Nephron progenitor cell (in vitro differentiated cells): ENCODE measurements at regions not wholly inside any gene's neighbourhood (a gene's known extent, or its start where the extent isn't known, plus 50 kb on each side); places are given as distances from the start of the nearest gene placed in this dataset.

ENCODE experiments used
- DNase-seq: peaks from one replicate; pipeline ENCODE4 v3.0.0; 2021
- H3K27ac Mint-ChIP-seq: 2 replicates; pipeline ENCODE4 v1.8.0; 2021; ENCODE audit warnings: mild to moderate bottlenecking, moderate library complexity, mixed read lengths
- H3K27me3 Mint-ChIP-seq: 2 replicates; pipeline ENCODE4 v1.8.0; 2021; ENCODE audit warnings: mild to moderate bottlenecking, low read depth, mixed read lengths; ENCODE audit not compliant: poor library complexity
- H3K36me3 Mint-ChIP-seq: 2 replicates; pipeline ENCODE4 v1.8.0; 2021; ENCODE audit warnings: low read depth, mixed read lengths
- H3K4me1 Mint-ChIP-seq: 2 replicates; pipeline ENCODE4 v1.8.0; 2021; ENCODE audit warnings: mixed read lengths
- H3K4me3 Mint-ChIP-seq: 2 replicates; pipeline ENCODE4 v1.8.0; 2021; ENCODE audit warnings: mild to moderate bottlenecking, moderate library complexity, mixed read lengths
- H3K9me3 Mint-ChIP-seq: 2 replicates; pipeline ENCODE4 v1.8.0; 2021; ENCODE audit warnings: mild to moderate bottlenecking, moderate library complexity, mixed read lengths
- CTCF ChIP-seq: fragments of 200-600 bp; sonication (generic); IDR thresholded peaks from 2 replicates; pipeline ENCODE4 v1.5.0; 2021; ENCODE audit warnings: antibody characterized with exemption

GRCh38 chr3:61439122-61439458 is 122.3 kb upstream of the PTPRG start:
- Mint-ChIP-seq H3K36me3 (peaks cover 10% of the 10 kb centered on the region), H3K27me3 (no peaks in the 10 kb centered on the region), H3K27ac (no peak overlapping the region), H3K9me3 (peaks cover 26% of the 10 kb centered on the region), H3K4me3 (no peak overlapping the region), H3K4me1 (peaks cover 13% of the 10 kb centered on the region)
- TF ChIP-seq CTCF = no peak
- DNase-seq = no peak

- peaks cover 13% of the 10 kb centered on the region for H3K4me1 Mint-ChIP-seq
- H3K27ac Mint-ChIP-seq = no peak overlapping the region
- DNase-seq = no peak
These were observed 118.7 kb upstream of the PTPRG start for GRCh38 chr3:61442696-61443095.

GRCh38 chr3:61443886-61444285 is 117.5 kb upstream of the PTPRG start:
- DNase-seq = no peak
- Mint-ChIP-seq H3K36me3 (no peaks in the 10 kb centered on the region), H3K27me3 (no peaks in the 10 kb centered on the region), H3K27ac (no peak overlapping the region), H3K9me3 (no peaks in the 10 kb centered on the region), H3K4me3 (no peak overlapping the region), H3K4me1 (peaks cover 12% of the 10 kb centered on the region)
- TF ChIP-seq CTCF = no peak

More at GRCh38 chr3:61442696-61443095, 118.7 kb upstream of the PTPRG start:
- no peak overlapping the region for H3K4me3 Mint-ChIP-seq
- no peaks in the 10 kb centered on the region for H3K27me3 Mint-ChIP-seq
- H3K9me3 Mint-ChIP-seq = no peaks in the 10 kb centered on the region
- no peaks in the 10 kb centered on the region for H3K36me3 Mint-ChIP-seq
- no peak for TF ChIP-seq CTCF

GRCh38 chr3:61444782-61445181 is 116.6 kb upstream of the PTPRG start:
- Mint-ChIP-seq H3K27ac (no peak overlapping the region), H3K27me3 (no peaks in the 10 kb centered on the region), H3K4me1 (peaks cover 17% of the 10 kb centered on the region), H3K36me3 (no peaks in the 10 kb centered on the region), H3K4me3 (no peak overlapping the region), H3K9me3 (no peaks in the 10 kb centered on the region)
- TF ChIP-seq CTCF = no peak
- no peak for DNase-seq

GRCh38 chr3:61445924-61446323 is 115.4 kb upstream of the PTPRG start:
- H3K27me3 Mint-ChIP-seq = no peaks in the 10 kb centered on the region
- no peak overlapping the region for H3K4me3 Mint-ChIP-seq
- H3K36me3 Mint-ChIP-seq = no peaks in the 10 kb centered on the region
- H3K4me1 Mint-ChIP-seq = peaks cover 26% of the 10 kb centered on the region
- H3K9me3 Mint-ChIP-seq = no peaks in the 10 kb centered on the region
- TF ChIP-seq CTCF = no peak
- no peak for DNase-seq
- H3K27ac Mint-ChIP-seq = no peak overlapping the region

- no peaks in the 10 kb centered on the region for H3K27me3 Mint-ChIP-seq
- no peak for TF ChIP-seq CTCF
- no peaks in the 10 kb centered on the region for H3K36me3 Mint-ChIP-seq
- no peak overlapping the region for H3K4me3 Mint-ChIP-seq
- peaks cover 28% of the 10 kb centered on the region for H3K4me1 Mint-ChIP-seq
- no peaks in the 10 kb centered on the region for H3K9me3 Mint-ChIP-seq
- no peak for DNase-seq
- H3K27ac Mint-ChIP-seq = no peak overlapping the region
These were observed 115.0 kb upstream of the PTPRG start for GRCh38 chr3:61446341-61446740.
